Body of pancreas (tissue), 4 donors: ENCODE measurements at regions not wholly inside any gene's neighbourhood (a gene's known extent, or its start where the extent isn't known, plus 50 kb on each side); places are given as distances from the start of the nearest gene placed in this dataset.

ENCODE experiments used
- ATAC-seq: fragments of 150-250 bp; one replicate; pipeline ENCODE4 v1.9.1; 2016
- DNase-seq, 4 donors: peaks; one replicate each; pipeline ENCODE4 v3.0.0-alpha.2; 2019
- H3K27ac ChIP-seq, 4 donors: fragments of 200-600 bp; sonication (generic); 1 replicate in 3 of 4; 2 replicates in 1 of 4; pipeline versions ENCODE4 v1.5.1 to v1.6.1; 2016 to 2019; ENCODE audit warnings: mild to moderate bottlenecking in 1 of 4, mixed read lengths in 1 of 4, moderate library complexity in 1 of 4
- H3K27me3 ChIP-seq, 2 donors: fragments of 200-600 bp; sonication (generic); one replicate each; pipeline ENCODE4 v1.6.0; 2016; ENCODE audit warnings: mild to moderate bottlenecking in 1 of 2
- H3K36me3 ChIP-seq, 2 donors: fragments of 200-600 bp; sonication (generic); replicated peaks in 1 of 2; 2 replicates each; pipeline ENCODE4 v1.5.1; 2016; ENCODE audit warnings: low read depth in 2 of 2; ENCODE audit not compliant: insufficient read depth in 1 of 2
- H3K4me1 ChIP-seq: fragments of 200-600 bp; sonication (generic); one replicate; pipeline ENCODE4 v1.6.0; 2016
- H3K4me3 ChIP-seq, 2 donors: fragments of 200-600 bp; sonication (generic); 1 replicate in 1 of 2; 2 replicates in 1 of 2; pipeline ENCODE4 v1.5.1; 2016 to 2019
- H3K9me3 ChIP-seq, 3 donors: fragments of 200-600 bp; sonication (generic); 1 replicate in 2 of 3; 2 replicates in 1 of 3; pipeline ENCODE4 v1.5.1; 2016
- CTCF ChIP-seq, 7 experiments: fragments of 450-650 bp in 4 of 7; fragments of 200-600 bp in 3 of 7; sonication (generic) in 3 of 7; IDR thresholded peaks; one replicate each; pipeline ENCODE4 v1.5.1; 2016 to 2019; ENCODE audit warnings: antibody characterized with exemption in 7 of 7
- POLR2A ChIP-seq, 3 donors: fragments of 450-650 bp; IDR thresholded peaks; one replicate each; pipeline ENCODE4 v1.6.1; 2016; ENCODE audit warnings: antibody characterized with exemption in 3 of 3, mild to moderate bottlenecking in 2 of 3
- WGBS, 2 donors: methylation state at CpG; one replicate each; pipeline ENCODE4 v1.1.5; 2017; 5-methylcytosine and 5-hydroxymethylcytosine counted together
- intact Hi-C: fragments of 100-400 bp; cut with DNase I; formaldehyde crosslinking; loops from one replicate; pipeline ENCODE4 v1.15.1; 2023

- DNase-seq (no peak), ATAC-seq (no peak)
- no peak overlapping the region for H3K27ac ChIP-seq
- H3K4me3 ChIP-seq: no peak overlapping the region
- no peak for TF ChIP-seq POLR2A (IDR thresholded peaks at IDR 0.05)
- TF ChIP-seq CTCF (IDR thresholded peaks at IDR 0.05): no peak
- no peaks in the 10 kb centered on the region for H3K9me3 ChIP-seq
- intact Hi-C loops: no loop called here
- 65 to 79% methylated on average over 1 of the region's 1 CpG for WGBS, 2 donors
- H3K27me3 ChIP-seq: no peaks in the 10 kb centered on the region
- no peaks in the 10 kb centered on the region for H3K4me1 ChIP-seq
- no peaks in the 10 kb centered on the region for H3K36me3 ChIP-seq
Measured at GRCh38 chr5:117245130-117245529, 670.5 kb upstream of the SEMA6A start.

- TF ChIP-seq CTCF (IDR thresholded peaks at IDR 0.05) (no peak), POLR2A (IDR thresholded peaks at IDR 0.05) (no peak)
- 32 to 87% methylated on average over 2 of the region's 2 CpGs for WGBS, 2 donors
- Histone ChIP-seq H3K27me3 (no peaks in the 10 kb centered on the region), H3K27ac (no peak overlapping the region), H3K4me1 (no peaks in the 10 kb centered on the region), H3K4me3 (no peak overlapping the region), H3K36me3 (no peaks in the 10 kb centered on the region), H3K9me3 (no peaks in the 10 kb centered on the region)
- DNase-seq: no peak
- intact Hi-C loops: no loop called here
- no peak for ATAC-seq
Measured at GRCh38 chr5:117242028-117242427, 667.4 kb upstream of the SEMA6A start.

GRCh38 chr5:117236941-117237340 lies 662.3 kb upstream of the SEMA6A start:
- H3K36me3 ChIP-seq: no peaks in the 10 kb centered on the region
- no peaks in the 10 kb centered on the region for H3K9me3 ChIP-seq
- ATAC-seq (no peak), DNase-seq (no peak)
- no peak overlapping the region for H3K27ac ChIP-seq
- no peaks in the 10 kb centered on the region for H3K27me3 ChIP-seq
- H3K4me1 ChIP-seq: no peaks in the 10 kb centered on the region
- TF ChIP-seq CTCF (IDR thresholded peaks at IDR 0.05) (no peak), POLR2A (IDR thresholded peaks at IDR 0.05) (no peak)
- WGBS, 2 donors: 55 to 62% methylated on average over 3 of the region's 3 CpGs
- H3K4me3 ChIP-seq: no peak overlapping the region
- intact Hi-C loops: no loop called here

GRCh38 chr5:117235786-117236185 lies 661.2 kb upstream of the SEMA6A start:
- 54 to 65% methylated on average over 5 of the region's 5 CpGs for WGBS, 2 donors
- intact Hi-C loops: no loop called here
- no peak for DNase-seq
- TF ChIP-seq POLR2A (IDR thresholded peaks at IDR 0.05) (no peak), CTCF (IDR thresholded peaks at IDR 0.05) (no peak)
- Histone ChIP-seq H3K27me3 (no peaks in the 10 kb centered on the region), H3K4me3 (no peak overlapping the region), H3K4me1 (no peaks in the 10 kb centered on the region), H3K27ac (no peak overlapping the region), H3K9me3 (no peaks in the 10 kb centered on the region), H3K36me3 (no peaks in the 10 kb centered on the region)
- ATAC-seq: no peak

GRCh38 chr5:117230375-117230774 lies 655.8 kb upstream of the SEMA6A start:
- Histone ChIP-seq H3K27me3 (no peaks in the 10 kb centered on the region), H3K36me3 (no peaks in the 10 kb centered on the region), H3K4me1 (no peaks in the 10 kb centered on the region), H3K4me3 (no peak overlapping the region), H3K27ac (no peak overlapping the region), H3K9me3 (no peaks in the 10 kb centered on the region)
- no peak for DNase-seq
- 55 to 58% methylated on average over 3 of the region's 3 CpGs for WGBS, 2 donors
- intact Hi-C loops: no loop called here
- no peak for ATAC-seq
- TF ChIP-seq POLR2A (IDR thresholded peaks at IDR 0.05) (no peak), CTCF (IDR thresholded peaks at IDR 0.05) (no peak)
